Smooth muscle cell (in vitro differentiated cells): ENCODE measurements at regions not wholly inside any gene's neighbourhood (a gene's known extent, or its start where the extent isn't known, plus 50 kb on each side); places are given as distances from the start of the nearest gene placed in this dataset.

Experiments used
- DNase-seq: peaks from one replicate; lab custom pipeline; 2025; ENCODE audit not compliant: unreplicated experiment; lab: John Stamatoyannopoulos, UW
- H2AFZ ChIP-seq: fragments of 200-600 bp; sonication (generic); 2 replicates; pipeline ENCODE4 v1.6.0; 2016; ENCODE audit warnings: antibody characterized with exemption, low read depth, mild to moderate bottlenecking
- H3F3A ChIP-seq: fragments of 200-600 bp; sonication (generic); 2 replicates; pipeline ENCODE4 v1.6.0; 2017; ENCODE audit warnings: antibody characterized with exemption, low read depth
- H3K27ac ChIP-seq: fragments of 200-600 bp; sonication (generic); 2 replicates; pipeline ENCODE4 v1.5.1; 2016; ENCODE audit warnings: low read depth, mild to moderate bottlenecking
- H3K27me3 ChIP-seq: fragments of 200-600 bp; sonication (generic); 2 replicates; pipeline ENCODE4 v1.6.1; 2016; ENCODE audit warnings: low read depth, mild to moderate bottlenecking
- H3K36me3 ChIP-seq: fragments of 200-600 bp; sonication (generic); 2 replicates; pipeline ENCODE4 v1.5.1; 2016; ENCODE audit warnings: low read depth
- H3K4me1 ChIP-seq: fragments of 200-600 bp; sonication (generic); 2 replicates; pipeline ENCODE4 v1.5.1; 2016; ENCODE audit warnings: low read depth
- H3K4me2 ChIP-seq: fragments of 200-600 bp; sonication (generic); 2 replicates; pipeline ENCODE4 v1.6.0; 2016; ENCODE audit warnings: mild to moderate bottlenecking
- H3K4me3 ChIP-seq: fragments of 200-600 bp; sonication (generic); 2 replicates; pipeline ENCODE4 v1.5.1; 2016; ENCODE audit warnings: mild to moderate bottlenecking
- H3K79me2 ChIP-seq: fragments of 200-600 bp; sonication (generic); 2 replicates; pipeline ENCODE4 v1.6.0; 2016; ENCODE audit warnings: low read depth, mild to moderate bottlenecking
- H3K9ac ChIP-seq: fragments of 200-600 bp; sonication (generic); 2 replicates; pipeline ENCODE4 v1.6.0; 2016; ENCODE audit warnings: low read depth
- H3K9me3 ChIP-seq: fragments of 200-600 bp; sonication (generic); replicated peaks from 2 replicates; pipeline ENCODE4 v1.5.1; 2016; ENCODE audit warnings: low read depth
- H4K20me1 ChIP-seq: fragments of 200-600 bp; sonication (generic); 2 replicates; pipeline ENCODE4 v1.6.0; 2016; ENCODE audit warnings: low read depth
- CTCF ChIP-seq: fragments of 200-600 bp; sonication (generic); IDR thresholded peaks from 2 replicates; pipeline ENCODE4 v1.5.1; 2017; ENCODE audit warnings: borderline replicate concordance, mild to moderate bottlenecking, antibody characterized with exemption; ENCODE audit not compliant: insufficient read depth, poor library complexity, severe bottlenecking
- WGBS: methylation state at CpG from one replicate; pipeline ENCODE4 v1.1.7; 2016; ENCODE audit warnings: low lambda C conversion rate; 5-methylcytosine and 5-hydroxymethylcytosine counted together

DNA sequence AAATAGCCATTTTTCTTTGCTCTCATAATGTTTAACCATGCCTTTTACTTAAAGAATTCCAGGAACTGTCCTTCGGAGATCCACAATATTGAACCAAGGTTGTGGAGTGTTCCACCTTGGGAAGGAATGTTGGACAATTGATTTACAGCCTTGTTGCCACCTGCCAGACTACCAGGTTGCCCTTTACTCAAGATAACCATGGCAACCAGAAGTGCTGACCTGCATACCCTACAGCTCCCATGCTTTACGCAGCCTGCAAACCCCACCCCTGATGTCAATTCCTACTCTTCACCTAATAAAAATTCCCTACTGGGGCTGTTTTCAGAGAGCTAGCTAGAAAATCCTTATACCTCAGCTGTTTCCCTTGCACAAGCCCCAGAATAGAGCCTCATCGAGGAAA, 151.0 kb upstream of the RXFP2 start:
- Histone ChIP-seq H3K4me3 (no peak overlapping the region), H4K20me1 (no peaks in the 10 kb centered on the region), H3K27ac (no peak overlapping the region), H3K79me2 (no peaks in the 10 kb centered on the region), H3K4me1 (no peaks in the 10 kb centered on the region), H3K36me3 (no peaks in the 10 kb centered on the region), H2AFZ (no peak overlapping the region), H3K27me3 (no peaks in the 10 kb centered on the region), H3K9me3 (no peaks in the 10 kb centered on the region), H3K9ac (no peak overlapping the region), H3F3A (no peaks in the 10 kb centered on the region), H3K4me2 (no peak overlapping the region)
- no peak for TF ChIP-seq CTCF
- no peak for DNase-seq
- WGBS: 71% methylated on average over 3 of the region's 3 CpGs

- H3K9ac ChIP-seq: no peak overlapping the region
- H3K79me2 ChIP-seq: no peaks in the 10 kb centered on the region
- H3K27ac ChIP-seq: no peak overlapping the region
- WGBS: 73% methylated on average over 1 of the region's 1 CpG
- no peaks in the 10 kb centered on the region for H3K36me3 ChIP-seq
- H3K9me3 ChIP-seq: no peaks in the 10 kb centered on the region
- no peak for DNase-seq
- H3K4me3 ChIP-seq: no peak overlapping the region
- no peak overlapping the region for H2AFZ ChIP-seq
- no peak for TF ChIP-seq CTCF
- H3K4me1 ChIP-seq: no peaks in the 10 kb centered on the region
- no peak overlapping the region for H3K4me2 ChIP-seq
- H3K27me3 ChIP-seq: no peaks in the 10 kb centered on the region
- H4K20me1 ChIP-seq: no peaks in the 10 kb centered on the region
- no peaks in the 10 kb centered on the region for H3F3A ChIP-seq
Measured at GRCh38 chr13:31588893-31589292, 150.4 kb upstream of the RXFP2 start.

DNA sequence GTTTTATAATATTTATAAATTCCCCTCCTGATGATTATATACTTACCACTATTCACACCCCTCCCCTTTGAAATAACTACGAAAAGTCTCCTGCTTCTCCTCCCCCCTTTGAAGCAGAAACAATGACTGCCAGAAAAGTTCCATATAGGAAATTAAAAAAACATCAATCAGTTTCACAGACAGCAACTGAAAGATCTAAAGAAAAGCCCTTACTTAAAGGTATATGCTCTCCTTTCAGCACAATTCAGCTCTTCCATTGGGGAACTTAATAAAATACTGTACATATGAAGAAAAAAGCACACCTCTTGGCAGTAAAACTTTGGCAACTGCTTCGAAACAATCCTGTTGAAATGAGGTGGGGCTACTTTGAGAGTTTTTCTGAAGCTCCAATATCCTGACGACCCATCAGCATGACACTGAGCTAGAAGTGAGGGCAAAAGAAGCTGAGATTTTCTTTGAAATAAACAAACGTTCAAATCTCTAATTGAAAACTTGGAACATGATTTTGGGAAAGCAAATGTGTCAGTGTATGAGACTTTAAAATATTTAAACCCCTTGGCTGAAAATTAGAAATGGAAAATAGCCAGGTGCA, 147.6 kb upstream of the RXFP2 start:
- Histone ChIP-seq H3K4me2 (no peak overlapping the region), H3K9me3 (no peaks in the 10 kb centered on the region), H4K20me1 (no peaks in the 10 kb centered on the region), H3K79me2 (no peaks in the 10 kb centered on the region), H3K4me3 (no peak overlapping the region), H3K36me3 (no peaks in the 10 kb centered on the region), H3K4me1 (no peaks in the 10 kb centered on the region), H3F3A (no peaks in the 10 kb centered on the region), H3K27me3 (no peaks in the 10 kb centered on the region), H3K9ac (no peak overlapping the region), H3K27ac (no peak overlapping the region), H2AFZ (no peak overlapping the region)
- 50% methylated on average over 4 of the region's 4 CpGs for WGBS
- no peak for TF ChIP-seq CTCF
- DNase-seq: no peak

- H3K9me3 ChIP-seq: no peaks in the 10 kb centered on the region
- H3K27ac ChIP-seq: no peak overlapping the region
- H3K9ac ChIP-seq: no peak overlapping the region
- no peaks in the 10 kb centered on the region for H3K36me3 ChIP-seq
- H3K4me3 ChIP-seq: no peak overlapping the region
- no peak for DNase-seq
- 96% methylated on average over 5 of the region's 5 CpGs for WGBS
- no peak overlapping the region for H3K4me2 ChIP-seq
- no peaks in the 10 kb centered on the region for H3K27me3 ChIP-seq
- TF ChIP-seq CTCF: no peak
- H3F3A ChIP-seq: no peaks in the 10 kb centered on the region
- no peaks in the 10 kb centered on the region for H4K20me1 ChIP-seq
- no peaks in the 10 kb centered on the region for H3K79me2 ChIP-seq
- no peak overlapping the region for H2AFZ ChIP-seq
- no peaks in the 10 kb centered on the region for H3K4me1 ChIP-seq
Measured at GRCh38 chr13:31594056-31594455, 145.3 kb upstream of the RXFP2 start.
